GM20431 (cell line): ENCODE measurements at regions not wholly inside any gene's neighbourhood (a gene's known extent, or its start where the extent isn't known, plus 50 kb on each side); places are given as distances from the start of the nearest gene placed in this dataset.

Experiments used
- in situ Hi-C: fragments of 300-500 bp; cut with MseI, MboI; formaldehyde crosslinking; loops from one replicate; pipeline ENCODE4 v1.15.0; 2020; ENCODE audit warnings: low sequenced_read_pairs; ENCODE audit not compliant: unreplicated experiment

DNA sequence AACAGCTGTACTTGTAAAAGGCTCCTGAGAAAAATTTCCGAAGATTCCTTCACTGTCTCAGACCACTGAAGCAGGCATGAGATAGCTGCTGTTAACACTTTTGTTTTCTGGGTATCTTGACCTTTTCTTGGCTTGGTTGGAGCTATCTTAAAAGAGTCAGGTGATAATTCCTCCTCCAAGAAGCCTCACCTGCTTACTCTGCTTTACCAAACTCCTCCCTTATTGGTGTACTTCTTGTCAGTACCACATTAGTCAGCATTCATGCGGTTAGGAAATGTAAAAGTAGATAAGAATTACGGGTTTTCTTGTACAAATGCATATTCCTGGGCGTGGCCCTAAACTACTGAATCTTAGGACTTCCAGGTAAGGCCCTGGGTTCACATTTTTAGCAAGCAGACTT, 489.8 kb upstream of the LARGE1 start:
- in situ Hi-C loops = loop anchor here (25.0 kb wide), 1 partner anchor 602 kb away; no protein-coding TSS in a partner anchor

DNA sequence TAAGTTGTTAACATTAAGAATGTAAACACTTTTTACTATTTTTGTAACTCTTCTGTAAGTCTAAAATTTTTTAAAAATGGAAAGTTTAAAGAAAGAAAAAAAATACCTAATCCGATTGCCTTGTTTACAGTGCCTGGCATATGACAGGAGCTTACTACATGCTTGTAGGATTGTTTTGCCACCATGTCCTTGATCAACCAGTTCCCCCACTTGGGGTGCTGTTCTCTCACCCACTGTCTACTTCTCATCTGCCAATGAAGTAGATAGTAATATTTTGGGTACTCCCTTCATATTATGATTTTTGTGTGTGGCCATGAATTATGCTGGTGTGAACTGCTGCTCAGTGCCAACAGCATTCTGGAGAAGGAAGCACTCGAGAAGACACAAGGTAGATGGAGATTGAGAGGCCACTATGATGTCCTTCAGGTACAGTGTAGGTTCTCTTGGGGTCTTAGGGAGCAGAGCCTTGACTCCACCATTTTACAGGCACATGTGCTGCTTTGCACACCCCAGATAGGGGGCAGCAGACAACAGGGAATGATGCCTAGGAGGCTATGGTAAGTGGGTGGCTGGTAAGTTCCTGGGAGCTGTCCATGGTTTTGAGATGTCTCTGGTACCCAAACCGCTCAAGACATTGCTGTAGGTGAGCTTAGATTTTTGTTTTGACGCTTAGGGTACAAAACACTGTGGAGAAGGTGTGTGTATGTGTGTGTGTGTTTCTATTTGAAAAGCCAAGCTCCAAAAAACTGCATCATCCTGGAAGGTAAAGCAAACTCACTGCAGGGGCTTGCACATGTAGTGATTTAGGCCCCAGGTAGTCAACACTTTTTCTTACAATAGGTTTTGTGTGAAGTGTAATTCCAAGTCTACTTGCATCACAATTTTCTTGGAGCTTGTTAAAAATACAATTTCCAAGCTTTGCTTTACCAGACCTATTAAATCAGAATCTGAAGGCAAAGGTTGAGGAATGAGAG, 494.5 kb upstream of the LARGE1 start:
- in situ Hi-C loops = loop anchor here (25.0 kb wide), 1 partner anchor 598 kb away; no protein-coding TSS in a partner anchor

DNA sequence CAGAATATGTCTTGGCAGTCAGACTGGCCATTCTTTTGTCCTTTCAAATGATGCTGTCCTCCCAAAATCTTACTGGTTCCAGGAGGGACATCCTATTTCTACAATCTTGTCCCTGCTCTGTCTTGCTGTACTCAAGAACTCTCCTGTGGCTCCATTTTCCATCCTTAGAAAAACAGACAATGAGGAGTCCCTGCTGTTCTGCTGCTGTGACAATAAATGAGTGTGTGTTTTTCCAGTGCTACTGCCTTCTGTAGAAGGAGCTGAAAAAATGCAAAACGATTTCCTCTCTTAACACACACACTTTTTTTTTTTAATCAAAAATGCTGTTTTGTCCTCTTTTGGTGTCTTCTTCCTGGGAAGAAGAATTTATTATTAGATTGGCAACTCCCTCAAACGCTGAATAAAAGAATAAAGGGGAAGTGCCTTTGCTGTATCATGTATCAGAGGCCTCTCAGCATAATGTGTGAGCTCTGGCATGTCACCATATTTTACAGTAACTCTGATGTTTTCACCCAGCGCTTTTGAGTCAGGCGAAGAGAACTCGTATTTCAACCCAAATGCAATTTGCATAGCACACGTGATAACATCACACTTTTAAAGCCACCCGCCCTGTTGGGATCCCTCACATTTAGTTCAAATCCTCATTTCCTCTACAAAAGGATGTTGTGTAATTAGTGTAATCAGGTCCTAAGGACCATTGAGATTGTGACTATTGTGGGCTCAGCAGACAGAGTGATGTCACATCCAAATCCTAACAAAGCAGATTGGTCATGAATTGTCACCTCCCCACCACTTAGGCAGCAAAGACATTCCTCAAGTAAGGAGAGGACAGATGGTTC, 496.0 kb upstream of the LARGE1 start:
- in situ Hi-C loops = loop anchor here (25.0 kb wide), 1 partner anchor 596 kb away; no protein-coding TSS in a partner anchor

DNA sequence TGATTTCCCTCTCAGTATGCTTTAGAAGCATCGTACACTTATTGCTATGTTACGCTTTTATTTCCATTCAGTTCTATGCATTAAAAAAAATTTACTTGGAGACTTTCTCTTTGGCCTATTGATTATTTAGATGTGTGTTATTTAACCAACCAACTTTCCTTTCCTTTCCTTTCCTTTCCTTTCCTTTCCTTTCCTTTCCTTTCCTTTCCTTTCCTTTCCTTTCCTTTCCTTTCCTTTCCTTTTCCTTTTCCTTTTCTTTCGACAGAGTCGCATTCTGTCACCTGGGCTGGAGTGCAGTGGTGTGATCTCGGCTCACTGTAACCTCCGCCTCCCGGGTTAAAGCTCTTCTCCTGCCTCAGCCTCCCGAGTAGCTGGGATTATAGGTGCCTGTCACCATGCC, 502.7 kb upstream of the LARGE1 start:
- in situ Hi-C loops = loop anchor here (25.0 kb wide), 1 partner anchor 589 kb away; no protein-coding TSS in a partner anchor

DNA sequence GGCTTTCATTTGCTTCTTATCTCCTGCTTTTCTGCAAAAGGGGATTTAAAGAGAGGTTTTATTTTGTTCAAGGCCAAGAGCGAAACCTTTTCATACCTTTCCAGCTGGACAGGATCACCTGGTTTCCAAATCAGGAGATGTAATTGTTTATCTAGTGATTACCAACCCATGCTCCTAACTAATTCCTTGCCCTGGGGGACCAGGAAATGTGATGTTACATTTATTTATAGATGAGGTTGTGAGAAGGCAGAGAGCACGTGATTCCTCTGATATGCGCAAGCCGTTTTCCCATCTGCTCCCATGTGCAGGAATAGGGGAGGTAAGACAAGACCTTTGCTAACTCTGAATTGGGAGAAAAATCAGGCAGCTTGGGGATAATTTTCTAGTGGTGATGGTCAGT, 507.2 kb upstream of the LARGE1 start:
- in situ Hi-C loops = loop anchor here (25.0 kb wide), 1 partner anchor 735 kb away; no protein-coding TSS in a partner anchor

DNA sequence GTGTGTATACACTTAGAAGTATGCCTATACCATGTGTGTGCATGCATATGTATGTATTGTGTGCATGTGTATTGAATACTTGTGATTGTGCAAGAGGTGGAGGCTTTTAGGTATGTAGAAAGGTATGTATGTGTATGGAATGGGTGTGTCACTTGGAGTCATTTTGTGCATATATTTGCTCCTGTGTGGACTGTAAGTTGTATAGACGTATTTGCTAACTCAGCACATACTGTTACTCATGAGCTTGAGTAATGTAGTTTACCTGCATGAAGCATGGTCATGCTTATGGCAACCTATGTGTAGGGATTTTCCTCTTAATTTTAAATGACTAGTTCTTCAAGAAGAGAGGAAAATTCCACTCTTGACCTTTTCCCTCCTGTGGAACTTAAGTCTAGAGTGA, 507.6 kb upstream of the LARGE1 start:
- in situ Hi-C loops = loop anchor here (25.0 kb wide), 1 partner anchor 734 kb away; no protein-coding TSS in a partner anchor

DNA sequence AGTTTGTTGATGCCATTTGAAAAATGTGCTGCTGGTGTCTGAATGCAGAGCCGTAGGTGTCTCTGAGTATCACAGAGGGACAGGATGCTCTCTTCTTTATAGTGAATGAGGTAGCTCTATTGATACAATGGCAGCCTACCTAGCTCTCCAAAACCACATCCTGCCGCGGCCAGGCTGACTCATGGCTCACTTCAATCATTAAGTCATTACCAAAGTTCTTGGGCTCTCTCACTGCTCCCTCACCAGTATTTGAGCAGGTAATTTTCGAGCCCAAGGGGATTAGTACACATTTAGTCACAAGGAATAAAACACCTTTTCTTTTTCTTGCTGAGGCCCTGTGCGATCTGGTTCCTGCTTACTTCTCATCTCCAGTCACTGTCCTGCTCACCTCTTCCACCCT, 509.0 kb upstream of the LARGE1 start:
- in situ Hi-C loops = loop anchor here (25.0 kb wide), 1 partner anchor 733 kb away; no protein-coding TSS in a partner anchor

DNA sequence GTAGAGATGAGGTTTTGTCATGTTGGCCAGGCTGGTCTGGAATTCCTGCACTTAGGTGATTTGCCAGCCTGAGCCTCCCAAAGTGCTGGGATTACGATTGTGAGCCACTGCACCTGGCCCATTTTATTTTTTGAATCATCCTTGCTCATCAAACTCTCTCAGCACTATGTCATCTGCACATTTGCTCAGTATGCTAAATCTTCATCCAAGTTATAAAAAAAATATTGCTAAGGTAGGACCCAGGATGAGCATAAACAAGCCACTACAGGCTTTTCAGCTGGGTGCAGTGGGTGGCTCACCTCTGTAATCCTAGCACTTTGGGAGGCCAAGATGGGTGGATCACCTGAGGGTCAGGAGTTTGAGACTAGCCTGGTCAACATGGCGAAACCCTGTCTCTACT, 510.1 kb upstream of the LARGE1 start:
- in situ Hi-C loops = loop anchor here (25.0 kb wide), 1 partner anchor 732 kb away; no protein-coding TSS in a partner anchor

DNA sequence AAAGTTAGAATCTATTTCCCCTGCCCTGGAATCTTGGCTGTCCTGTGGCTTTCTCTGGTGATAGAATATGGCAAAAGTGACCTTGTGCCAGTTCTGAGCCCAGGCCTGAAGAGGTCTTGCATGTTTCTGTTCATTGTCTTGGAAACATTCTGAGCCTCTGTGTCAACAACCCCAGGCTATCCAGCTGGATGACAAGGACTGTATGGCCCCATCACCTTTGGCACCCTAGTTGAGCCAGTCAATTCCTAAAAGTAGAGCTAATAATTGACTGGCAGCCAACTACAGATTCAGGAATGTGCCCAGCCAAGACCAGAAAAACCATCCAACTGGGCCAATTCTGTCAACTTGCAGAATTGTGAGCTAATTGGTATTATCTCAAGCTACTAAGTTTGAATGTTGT, 514.1 kb upstream of the LARGE1 start:
- in situ Hi-C loops = loop anchor here (25.0 kb wide), 1 partner anchor 728 kb away; no protein-coding TSS in a partner anchor

DNA sequence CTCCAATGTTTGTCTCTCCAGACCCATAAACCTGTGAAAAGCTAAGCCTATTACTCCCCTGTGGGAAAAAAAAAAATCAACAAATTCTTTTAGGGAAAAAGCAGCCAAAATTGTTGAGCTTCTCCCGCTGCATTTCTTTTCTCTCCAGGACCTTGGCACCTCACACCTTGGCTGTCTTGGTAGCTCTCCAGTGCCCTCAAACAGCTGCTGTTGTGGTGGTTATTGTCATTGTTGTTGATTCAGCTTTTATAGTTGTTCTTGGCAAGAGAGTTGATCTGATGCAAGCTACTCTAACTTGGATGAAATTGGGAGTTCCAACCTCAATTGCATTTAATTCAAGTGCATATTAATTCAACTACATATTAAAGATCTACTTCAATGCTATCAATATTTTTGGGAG, 516.9 kb upstream of the LARGE1 start:
- in situ Hi-C loops = loop anchor here (25.0 kb wide), 1 partner anchor 725 kb away; no protein-coding TSS in a partner anchor

DNA sequence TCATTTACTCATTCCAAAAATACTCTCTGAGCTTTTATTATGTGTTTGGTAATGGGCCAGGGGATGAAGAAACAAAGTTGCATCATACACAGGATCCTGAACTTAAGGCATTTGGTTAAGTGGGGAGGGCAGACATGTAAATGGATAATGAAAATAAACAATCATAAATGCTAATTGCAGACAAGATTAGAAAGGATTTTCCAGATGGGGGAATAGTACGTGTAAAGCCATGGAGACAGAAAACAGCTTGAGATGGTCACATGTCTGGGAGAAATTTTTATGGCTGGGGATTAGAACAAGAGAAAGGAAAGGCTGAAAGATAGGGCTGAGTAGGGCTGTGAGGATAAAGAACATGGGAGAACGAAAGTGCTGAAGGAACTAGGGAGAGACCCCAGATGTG, 534.3 kb upstream of the LARGE1 start:
- in situ Hi-C loops = no loop called here

DNA sequence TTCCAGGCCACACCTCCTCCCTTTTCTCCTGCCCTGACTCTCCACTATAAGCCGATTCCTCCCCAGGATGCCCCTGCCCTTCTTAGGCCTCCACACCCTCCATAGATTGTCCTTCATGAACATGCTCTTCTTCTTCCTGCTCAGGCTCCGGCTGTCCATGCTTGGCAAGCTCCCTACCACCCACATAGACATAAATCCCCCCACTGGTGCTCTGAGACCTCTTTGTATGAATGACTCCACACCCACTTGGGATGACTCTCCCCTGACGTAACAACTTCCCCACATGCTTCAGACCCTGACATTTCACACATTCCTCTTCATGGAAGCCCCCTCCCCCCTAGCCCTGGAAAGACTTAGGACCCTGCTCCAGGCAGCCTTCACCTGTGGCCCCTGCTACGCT, 542.5 kb upstream of the LARGE1 start:
- in situ Hi-C loops = no loop called here

DNA sequence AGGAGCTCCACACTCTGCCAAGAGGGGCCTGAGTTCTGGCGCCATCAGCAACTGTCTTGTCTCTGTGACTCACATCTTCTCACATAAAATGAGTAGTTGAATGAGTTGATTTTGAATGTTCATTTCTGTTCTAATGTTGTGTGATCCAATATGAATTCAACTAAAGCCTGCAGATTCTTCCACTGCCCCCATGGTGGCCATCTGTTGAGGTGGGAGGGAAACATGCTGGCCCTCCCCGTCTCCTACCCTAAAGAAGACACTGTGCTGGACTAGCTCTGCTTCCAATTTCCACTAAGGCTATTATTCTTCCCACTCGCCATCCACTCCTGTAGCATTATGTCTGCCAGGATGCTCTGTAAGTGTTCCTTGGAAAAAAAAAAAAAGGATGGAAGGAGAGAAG, 555.6 kb upstream of the LARGE1 start:
- in situ Hi-C loops = no loop called here

DNA sequence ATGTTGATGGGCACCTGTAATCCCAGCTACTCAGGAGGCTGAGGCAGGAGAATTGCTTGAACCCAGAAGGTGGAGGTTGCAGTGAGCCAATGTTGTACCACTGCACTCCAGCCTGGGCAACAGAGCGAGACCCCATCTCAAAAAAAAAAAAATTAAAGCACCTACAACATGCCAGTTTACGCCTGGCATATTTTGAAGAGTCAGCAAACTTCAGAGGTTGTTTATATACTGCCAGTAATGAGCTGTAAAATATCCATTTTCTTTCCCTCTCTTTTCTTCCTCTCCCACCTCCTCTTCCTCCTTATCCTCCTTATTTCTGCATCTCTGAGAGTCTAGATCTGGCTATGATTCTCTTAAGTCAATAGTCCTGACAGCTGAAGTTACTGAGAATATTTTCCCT, 556.5 kb upstream of the LARGE1 start:
- in situ Hi-C loops = no loop called here

DNA sequence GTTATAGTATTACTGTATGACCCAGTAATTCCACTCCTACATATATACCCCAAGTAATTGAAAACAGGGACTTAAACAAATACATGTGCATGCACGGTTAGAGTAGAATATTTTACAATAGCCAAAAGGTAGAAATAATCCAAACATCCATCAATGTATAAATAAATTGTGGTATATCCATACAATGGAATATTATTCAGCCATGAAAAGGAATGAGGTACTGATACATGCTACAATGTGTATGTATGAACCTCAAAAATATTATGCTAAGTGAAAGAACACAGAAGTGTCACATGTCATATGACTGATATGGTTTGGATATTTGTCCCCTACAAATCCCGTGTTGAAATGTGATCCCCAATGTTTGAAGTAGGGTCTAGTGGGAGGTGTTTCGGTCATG, 560.8 kb upstream of the LARGE1 start:
- in situ Hi-C loops = no loop called here

DNA sequence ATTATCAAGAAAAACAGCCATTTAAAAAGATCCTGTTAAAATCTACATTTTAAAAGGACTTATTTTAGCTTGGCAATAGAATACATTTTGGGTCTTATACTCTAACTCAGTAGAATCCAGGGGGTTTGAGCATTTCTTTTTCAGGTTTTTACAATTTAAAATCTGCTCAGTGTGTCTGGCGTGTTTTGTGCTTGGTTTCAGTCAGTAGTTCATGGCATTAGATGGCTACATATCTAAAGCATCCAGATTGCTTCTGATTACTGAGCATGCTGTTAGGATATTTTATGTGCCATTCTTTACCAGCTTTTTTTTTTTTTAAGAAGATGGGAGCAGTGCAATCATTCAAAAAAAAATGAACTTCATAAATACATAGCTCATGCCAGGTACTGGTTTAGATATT, 566.1 kb upstream of the LARGE1 start:
- in situ Hi-C loops = no loop called here

DNA sequence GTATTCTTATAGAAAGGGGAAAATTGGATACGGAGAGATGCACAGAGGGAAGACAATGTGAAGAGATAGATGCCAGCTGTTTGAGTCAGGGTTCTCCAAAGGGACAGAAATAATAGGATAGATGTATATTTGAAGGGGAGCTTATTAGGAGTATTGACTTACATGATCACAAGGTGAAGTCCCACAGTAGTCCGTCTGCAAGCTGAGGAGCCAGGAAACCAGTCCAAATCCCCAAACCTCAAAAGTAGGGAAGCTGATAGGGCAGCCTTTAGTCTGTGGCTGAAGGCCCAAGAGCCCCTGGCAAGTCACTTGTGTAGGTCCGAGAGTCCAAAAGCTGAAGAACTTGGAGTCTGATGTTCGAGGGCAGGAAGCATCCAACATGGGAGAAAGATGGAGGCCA, 569.6 kb upstream of the LARGE1 start:
- in situ Hi-C loops = no loop called here

DNA sequence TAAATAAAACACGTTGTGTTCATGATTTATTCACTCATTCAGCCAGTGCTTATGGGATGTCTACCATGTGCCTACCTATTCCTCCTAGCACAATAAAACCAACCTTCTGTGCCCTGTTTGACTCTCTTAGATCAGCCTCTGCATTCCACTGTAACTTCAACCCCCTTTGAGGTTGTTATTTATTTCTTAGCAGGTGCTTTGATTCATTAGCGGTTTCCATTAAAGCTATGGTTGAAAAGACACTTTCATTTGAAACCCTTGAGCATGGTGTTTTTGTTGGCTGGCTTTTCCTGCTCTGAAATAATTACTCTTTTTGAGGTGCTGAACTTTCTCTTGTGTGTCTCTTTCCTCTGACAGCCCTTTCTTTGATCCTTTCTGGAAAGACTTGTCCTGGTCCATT, 570.6 kb upstream of the LARGE1 start:
- in situ Hi-C loops = no loop called here

DNA sequence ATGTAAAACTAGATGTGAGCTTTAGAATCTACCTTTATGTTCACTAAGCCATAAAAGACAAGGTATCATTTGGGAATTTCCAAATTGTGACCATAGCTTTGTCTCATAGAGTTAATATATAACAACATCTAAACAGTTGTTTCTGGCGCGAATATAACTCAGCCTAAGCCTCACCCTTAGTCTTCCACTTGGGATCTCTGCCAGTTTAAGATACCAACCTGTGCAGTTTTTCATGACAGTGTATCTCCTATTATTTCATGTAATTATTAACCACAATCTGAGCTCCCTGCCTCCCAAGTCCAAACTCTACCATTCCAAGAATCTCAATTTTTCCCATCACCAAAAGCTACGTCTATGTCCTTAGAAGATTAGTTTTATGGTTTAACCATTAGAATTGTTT, 572.5 kb upstream of the ISX start:
- in situ Hi-C loops = no loop called here

DNA sequence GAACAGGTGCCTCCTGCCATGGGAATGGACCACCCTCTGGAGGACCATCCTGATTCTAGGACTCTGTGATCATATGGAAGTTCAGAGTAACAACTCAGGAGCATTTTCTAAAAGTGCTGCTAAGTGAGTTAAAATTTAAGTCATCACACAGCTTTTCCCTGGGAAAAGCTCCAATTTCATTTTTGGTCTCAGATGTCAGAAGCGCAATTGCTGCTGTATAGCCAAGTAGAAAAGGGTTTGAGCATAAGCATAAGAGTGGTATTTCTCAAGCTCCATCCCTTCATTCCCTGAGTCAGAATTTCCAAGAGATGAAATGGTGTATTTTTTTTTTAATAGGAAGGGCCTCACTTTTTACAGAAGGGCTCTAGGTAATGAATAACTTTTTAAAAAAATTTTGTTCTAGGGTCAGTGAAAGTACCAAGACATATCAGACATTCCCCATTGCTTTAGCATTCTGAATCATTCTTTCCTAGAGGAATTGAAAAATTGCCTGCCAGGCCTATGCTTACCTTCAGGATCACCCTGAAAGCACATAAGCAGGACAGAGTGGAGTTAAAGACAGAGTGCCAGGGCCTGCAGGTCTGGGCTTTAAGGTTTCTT, 564.5 kb upstream of the ISX start:
- in situ Hi-C loops = no loop called here
